ENCODE measurements at regions not wholly inside any gene's neighbourhood (a gene's known extent, or its start where the extent isn't known, plus 50 kb on each side); places are given as distances from the start of the nearest gene placed in this dataset.
"Not testable (repeated sequence)": the region's sequence is repeated elsewhere in the genome, so short reads cannot be mapped to it uniquely, and the experiment has no call there.

GRCh38 chr12:25682421-25682820 lies 129.3 kb upstream of the LMNTD1 start:
- no peak overlapping the region for H3K4me3 ChIP-seq (replicated peaks; ENCODE audit: low read depth, low read length)
- no peak for TF ChIP-seq CTCF (IDR thresholded peaks at IDR 0.05; ENCODE audit: low read length, missing control alignments)
- DNase-seq (ENCODE audit: low read depth): no peak

GRCh38 chr12:25684070-25684469 lies 131.0 kb upstream of the LMNTD1 start:
- no peak overlapping the region for H3K4me3 ChIP-seq (replicated peaks; ENCODE audit: low read depth, low read length)
- no peak for DNase-seq (ENCODE audit: low read depth)
- TF ChIP-seq CTCF (IDR thresholded peaks at IDR 0.05; ENCODE audit: low read length, missing control alignments): no peak

GRCh38 chr12:25686351-25686750 lies 133.3 kb upstream of the LMNTD1 start:
- no peak overlapping the region for H3K4me3 ChIP-seq (replicated peaks; ENCODE audit: low read depth, low read length)
- no peak for TF ChIP-seq CTCF (IDR thresholded peaks at IDR 0.05; ENCODE audit: low read length, missing control alignments)
- DNase-seq (ENCODE audit: low read depth): no peak

GRCh38 chr12:25687226-25687625 lies 134.1 kb upstream of the LMNTD1 start:
- no peak overlapping the region for H3K4me3 ChIP-seq (replicated peaks; ENCODE audit: low read depth, low read length)
- DNase-seq (ENCODE audit: low read depth): no peak
- TF ChIP-seq CTCF (IDR thresholded peaks at IDR 0.05; ENCODE audit: low read length, missing control alignments): no peak

- H3K4me3 ChIP-seq (replicated peaks; ENCODE audit: low read depth, low read length); DNase-seq (ENCODE audit: low read depth): not testable (repeated sequence)
These were observed 135.8 kb upstream of the LMNTD1 start for GRCh38 chr12:25688851-25689250.

DNA sequence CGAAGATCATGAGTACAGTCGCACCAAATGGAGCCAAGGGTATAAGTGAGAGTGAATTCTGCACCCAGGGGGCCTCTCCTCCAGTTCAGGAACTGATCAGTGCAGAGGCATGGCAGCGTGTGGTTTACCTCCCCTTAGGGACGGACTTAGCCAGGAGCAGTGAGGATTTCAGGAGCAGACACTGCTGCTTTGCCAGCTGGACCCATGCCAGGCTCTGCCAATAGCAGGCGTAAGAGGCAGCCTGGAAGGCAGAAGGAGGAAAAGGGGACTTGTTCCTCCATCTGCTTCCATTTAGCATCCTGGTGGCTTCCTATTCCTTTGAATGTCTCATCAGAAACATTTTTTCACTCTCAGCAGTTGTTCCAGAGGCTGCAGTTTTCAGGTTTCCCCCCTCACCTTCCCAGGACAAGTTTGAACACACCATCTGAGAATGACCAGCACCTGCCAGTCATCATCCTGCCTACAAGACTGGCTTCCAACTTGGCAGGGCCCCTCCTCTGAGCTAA lies 137.0 kb upstream of the LMNTD1 start:
- H3K4me3 ChIP-seq (replicated peaks; ENCODE audit: low read depth, low read length): no peak overlapping the region
- DNase-seq (ENCODE audit: low read depth): peak; percentile 39
- no peak for TF ChIP-seq CTCF (IDR thresholded peaks at IDR 0.05; ENCODE audit: low read length, missing control alignments)

DNA sequence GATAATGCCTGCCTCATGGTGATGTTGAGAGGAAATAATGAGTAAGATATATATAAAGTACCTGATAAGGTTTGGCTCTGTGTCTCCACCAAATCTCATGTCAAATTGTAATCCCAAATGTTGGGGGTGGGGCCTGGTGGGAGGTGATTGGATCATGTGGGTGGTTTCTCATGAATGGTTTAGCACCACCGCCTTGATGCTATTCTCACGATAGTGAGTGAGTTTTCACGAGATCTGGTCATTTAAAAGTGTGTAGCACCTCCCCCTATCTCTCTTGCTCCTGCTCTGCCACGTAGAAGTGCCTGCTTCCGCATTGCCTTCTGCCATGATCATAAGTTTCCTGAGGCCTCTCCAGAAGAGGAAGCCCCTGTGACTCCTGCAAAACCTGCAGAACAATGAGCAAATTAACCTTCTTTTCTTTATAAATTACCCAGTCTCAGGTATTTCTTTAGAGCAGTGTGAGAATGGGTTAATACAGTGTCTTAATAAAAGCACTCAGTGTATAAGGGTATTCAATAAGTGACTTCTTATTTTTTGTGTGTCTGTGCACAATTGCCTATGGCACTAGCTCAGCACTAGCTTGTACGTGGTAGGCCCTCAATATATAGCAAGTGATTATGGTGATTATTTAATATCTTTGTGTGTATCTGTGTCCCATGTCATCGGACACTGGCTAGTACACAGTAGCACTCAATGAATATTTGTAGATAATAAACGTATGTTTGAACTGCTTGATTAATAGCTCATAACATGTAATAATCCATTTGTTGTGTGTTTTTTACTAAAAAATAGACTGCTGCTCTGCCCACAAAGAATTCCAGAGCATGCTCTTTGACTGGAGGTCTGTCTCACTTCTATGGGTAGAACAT lies 138.1 kb upstream of the LMNTD1 start:
- DNase-seq (ENCODE audit: low read depth): peak; percentile 56
- TF ChIP-seq CTCF (IDR thresholded peaks at IDR 0.05; ENCODE audit: low read length, missing control alignments): no peak
- H3K4me3 ChIP-seq (replicated peaks; ENCODE audit: low read depth, low read length): no peak overlapping the region

All from fibroblast of pulmonary artery (primary cell).